ENCODE measurements at regions not wholly inside any gene's neighbourhood (a gene's known extent, or its start where the extent isn't known, plus 50 kb on each side); places are given as distances from the start of the nearest gene placed in this dataset.

GRCh38 chr13:30135868-30136267 is 171.5 kb downstream of the KATNAL1 start:
- no peak overlapping the region for H3K4me3 ChIP-seq (ENCODE audit: low read depth, low read length)
- DNase-seq (ENCODE audit: low read depth): no peak
- TF ChIP-seq, protein P1, sequence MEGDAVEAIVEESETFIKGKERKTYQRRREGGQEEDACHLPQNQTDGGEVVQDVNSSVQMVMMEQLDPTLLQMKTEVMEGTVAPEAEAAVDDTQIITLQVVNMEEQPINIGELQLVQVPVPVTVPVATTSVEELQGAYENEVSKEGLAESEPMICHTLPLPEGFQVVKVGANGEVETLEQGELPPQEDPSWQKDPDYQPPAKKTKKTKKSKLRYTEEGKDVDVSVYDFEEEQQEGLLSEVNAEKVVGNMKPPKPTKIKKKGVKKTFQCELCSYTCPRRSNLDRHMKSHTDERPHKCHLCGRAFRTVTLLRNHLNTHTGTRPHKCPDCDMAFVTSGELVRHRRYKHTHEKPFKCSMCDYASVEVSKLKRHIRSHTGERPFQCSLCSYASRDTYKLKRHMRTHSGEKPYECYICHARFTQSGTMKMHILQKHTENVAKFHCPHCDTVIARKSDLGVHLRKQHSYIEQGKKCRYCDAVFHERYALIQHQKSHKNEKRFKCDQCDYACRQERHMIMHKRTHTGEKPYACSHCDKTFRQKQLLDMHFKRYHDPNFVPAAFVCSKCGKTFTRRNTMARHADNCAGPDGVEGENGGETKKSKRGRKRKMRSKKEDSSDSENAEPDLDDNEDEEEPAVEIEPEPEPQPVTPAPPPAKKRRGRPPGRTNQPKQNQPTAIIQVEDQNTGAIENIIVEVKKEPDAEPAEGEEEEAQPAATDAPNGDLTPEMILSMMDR (IDR thresholded peaks at IDR 0.05; ENCODE audit: low read depth, low read length, missing control alignments): no peak
- in situ Hi-C loops (cut with HindIII; ENCODE audit: low sequenced_read_pairs): no loop called here

- H3K4me3 ChIP-seq (ENCODE audit: low read depth, low read length): no peak overlapping the region
- TF ChIP-seq, protein P1 (IDR thresholded peaks at IDR 0.05; ENCODE audit: low read depth, low read length, missing control alignments): no peak
- in situ Hi-C loops (cut with HindIII; ENCODE audit: low sequenced_read_pairs): no loop called here
- no peak for DNase-seq (ENCODE audit: low read depth)
These were observed 172.0 kb downstream of the KATNAL1 start for GRCh38 chr13:30135351-30135750.

DNA sequence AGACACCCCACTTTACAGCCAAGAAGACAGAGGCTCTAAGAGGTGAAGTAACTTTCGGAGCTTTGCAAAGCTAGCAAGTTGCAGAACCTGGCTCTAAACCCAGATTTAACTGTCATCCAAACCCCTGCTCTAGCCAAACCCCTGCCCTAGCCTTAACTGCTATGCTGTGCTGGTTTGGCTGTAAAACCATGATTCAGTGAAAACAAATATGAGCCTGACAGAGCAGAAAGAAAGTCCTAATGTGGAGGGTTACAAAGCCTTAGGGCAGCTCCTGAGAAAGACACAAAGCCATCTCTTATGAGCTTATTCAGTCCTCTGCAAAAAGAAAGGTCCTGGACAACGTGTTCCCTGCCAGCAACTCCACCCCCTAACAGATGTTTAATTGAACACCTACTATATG is 172.8 kb downstream of the KATNAL1 start:
- H3K4me3 ChIP-seq (ENCODE audit: low read depth, low read length): no peak overlapping the region
- TF ChIP-seq, protein P1 (IDR thresholded peaks at IDR 0.05; ENCODE audit: low read depth, low read length, missing control alignments): no peak
- no peak for DNase-seq (ENCODE audit: low read depth)
- in situ Hi-C loops (cut with HindIII; ENCODE audit: low sequenced_read_pairs): no loop called here

GRCh38 chr13:30133996-30134395 is 173.4 kb downstream of the KATNAL1 start:
- in situ Hi-C loops (cut with HindIII; ENCODE audit: low sequenced_read_pairs): no loop called here
- TF ChIP-seq, protein P1 (IDR thresholded peaks at IDR 0.05; ENCODE audit: low read depth, low read length, missing control alignments): no peak
- H3K4me3 ChIP-seq (ENCODE audit: low read depth, low read length): no peak overlapping the region
- DNase-seq (ENCODE audit: low read depth): no peak

DNA sequence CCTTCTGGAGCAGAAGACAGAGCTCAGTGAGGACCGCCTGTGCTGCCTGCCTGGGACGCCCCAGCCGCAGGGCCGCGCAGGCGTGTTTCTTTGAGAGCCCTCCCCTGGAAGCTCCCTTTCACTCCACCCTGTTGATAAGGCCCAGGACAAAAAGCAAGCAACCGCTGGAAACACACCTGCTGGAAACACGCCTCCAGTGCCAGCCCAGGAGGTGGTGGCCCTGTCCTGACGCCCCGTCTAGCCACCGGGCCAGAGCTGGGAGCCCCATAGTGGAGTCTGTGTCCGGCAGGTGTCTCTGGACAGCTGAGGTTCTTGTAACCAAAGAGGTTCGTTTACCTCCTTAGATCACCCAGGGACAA is 173.8 kb downstream of the KATNAL1 start:
- no peak overlapping the region for H3K4me3 ChIP-seq (ENCODE audit: low read depth, low read length)
- in situ Hi-C loops (cut with HindIII; ENCODE audit: low sequenced_read_pairs): no loop called here
- TF ChIP-seq, protein P1 (IDR thresholded peaks at IDR 0.05; ENCODE audit: low read depth, low read length, missing control alignments): no peak
- DNase-seq (ENCODE audit: low read depth): no peak

DNA sequence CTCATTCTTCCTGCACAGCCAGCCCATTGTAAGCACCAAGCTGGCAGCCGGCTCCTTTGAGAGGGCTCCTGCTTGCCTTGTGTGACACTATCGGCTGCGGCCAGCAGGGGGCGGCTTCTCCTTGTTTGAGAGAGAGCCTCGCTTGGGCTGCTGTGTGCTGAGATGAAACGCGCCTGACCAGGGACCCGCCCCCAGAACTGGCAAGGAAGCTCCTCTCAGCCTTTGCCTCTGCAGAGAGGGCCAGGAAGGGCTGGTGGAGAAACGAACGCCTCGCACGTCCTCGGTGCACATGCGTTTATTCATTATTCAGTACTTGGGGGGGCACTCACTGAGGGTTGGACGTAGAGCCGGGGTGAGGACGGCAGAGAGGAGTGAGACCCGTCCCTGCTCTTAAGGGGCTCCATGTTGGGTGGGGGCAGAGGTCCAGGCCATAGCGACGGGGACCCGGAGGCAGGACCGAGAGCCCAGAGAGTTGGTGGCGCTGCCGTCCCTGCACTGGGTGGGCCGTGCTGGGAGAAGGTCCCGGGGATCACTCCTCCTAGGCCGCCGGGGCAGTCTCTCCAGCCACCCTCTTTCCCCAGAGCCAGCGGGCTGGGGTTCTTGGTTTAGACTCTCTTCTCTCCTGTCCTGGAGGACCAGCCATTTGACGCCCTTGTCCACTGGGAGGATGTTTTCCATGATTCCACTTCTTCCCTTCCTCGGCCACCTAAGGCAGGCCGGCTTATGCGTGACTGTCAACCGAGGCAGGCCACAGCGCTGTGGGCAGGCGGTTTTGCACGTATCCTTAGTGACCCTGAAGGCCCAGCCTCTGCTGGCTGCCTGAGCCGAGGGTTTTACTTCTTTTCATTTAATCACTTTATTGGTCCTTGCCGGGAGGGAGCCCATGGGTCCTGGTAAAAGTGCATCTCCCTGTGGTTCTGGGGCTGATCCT is 174.5 kb downstream of the KATNAL1 start:
- in situ Hi-C loops (cut with HindIII; ENCODE audit: low sequenced_read_pairs): no loop called here
- no peak overlapping the region for H3K4me3 ChIP-seq (ENCODE audit: low read depth, low read length)
- TF ChIP-seq, protein P1 (IDR thresholded peaks at IDR 0.05; ENCODE audit: low read depth, low read length, missing control alignments): peak; percentile 78
- peak; percentile 88 for DNase-seq (ENCODE audit: low read depth)
